ENCODE measurements at regions not wholly inside any gene's neighbourhood (a gene's known extent, or its start where the extent isn't known, plus 50 kb on each side); places are given as distances from the start of the nearest gene placed in this dataset.

DNA sequence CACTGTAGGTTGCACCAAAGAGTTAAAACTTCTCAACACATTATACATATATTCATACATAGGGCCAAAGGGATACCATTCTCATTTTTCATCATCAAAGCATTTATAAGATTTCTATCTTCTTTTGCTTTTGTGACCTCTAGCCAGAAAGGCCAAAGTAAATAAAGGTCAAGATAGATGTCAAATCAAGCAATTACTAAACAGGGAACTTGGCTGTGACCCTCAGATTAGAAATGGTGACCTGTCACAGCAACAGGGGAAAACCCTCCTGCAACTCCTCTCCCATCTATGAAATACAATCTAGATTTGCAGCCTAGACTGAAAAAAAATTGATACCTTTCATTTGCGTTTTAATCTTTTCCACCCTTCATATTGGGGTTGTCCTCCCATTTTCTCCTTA lies 225.6 kb upstream of the FAM241A start:
- Histone ChIP-seq H3K4me1 (ENCODE audit: insufficient read depth, low read length) (no peaks in the 10 kb centered on the region), H3K36me3 (ENCODE audit: insufficient read depth, low read length) (no peaks in the 10 kb centered on the region), H3K9ac (ENCODE audit: low read length) (no peak overlapping the region), H3K9me3 (ENCODE audit: low read length) (no peaks in the 10 kb centered on the region), H3K27me3 (ENCODE audit: control insufficient read depth in 1 of 2, insufficient read depth in 2 of 2, low read length in 2 of 2) (no peaks in the 10 kb centered on the region), H3K4me3 (ENCODE audit: low read depth in 1 of 2, low read length in 2 of 2) (no peak overlapping the region), H3K27ac (ENCODE audit: low read depth, low read length) (no peak overlapping the region)

DNA sequence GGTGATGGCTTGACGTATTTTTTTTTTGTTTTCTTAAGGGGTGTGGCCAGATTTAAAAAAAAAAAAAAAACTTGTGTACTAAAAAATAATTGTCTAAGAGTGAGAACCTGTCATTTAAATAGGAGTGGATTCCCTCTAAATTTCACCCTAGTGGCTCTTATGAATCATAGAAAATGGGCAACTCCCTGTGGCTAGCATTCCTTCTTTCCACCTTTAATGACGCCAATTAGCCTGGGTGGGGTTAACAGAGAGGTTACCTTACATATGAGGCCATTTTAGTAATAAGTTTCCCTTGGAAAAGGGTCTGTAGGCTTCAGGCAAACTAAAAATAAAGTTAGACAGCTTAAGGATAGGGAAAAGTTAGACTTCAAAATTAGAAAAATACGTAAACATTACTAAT lies 223.5 kb upstream of the FAM241A start:
- Histone ChIP-seq H3K9ac (ENCODE audit: low read length) (no peak overlapping the region), H3K27ac (ENCODE audit: low read depth, low read length) (no peak overlapping the region)

DNA sequence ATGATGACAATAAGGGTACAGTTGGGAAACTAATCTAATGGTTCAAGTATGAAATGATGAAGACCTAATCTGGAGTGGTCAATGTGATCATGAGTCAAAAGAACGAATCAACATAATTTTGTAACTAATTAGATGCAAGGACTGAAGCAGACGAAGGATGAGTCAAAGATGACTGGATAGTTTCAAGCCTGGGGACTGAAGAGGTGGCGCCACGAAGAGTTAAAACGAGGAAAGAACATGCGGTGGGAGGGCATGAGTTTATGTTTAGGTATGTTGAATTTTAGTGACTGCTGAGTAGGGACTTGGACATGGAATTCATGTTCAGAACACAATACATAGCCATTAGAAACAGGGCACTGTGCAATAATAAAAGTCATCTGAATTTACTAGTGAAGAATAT lies 221.5 kb upstream of the FAM241A start:
- no peak overlapping the region for H3K4me3 ChIP-seq (ENCODE audit: low read depth in 1 of 2, low read length in 2 of 2)

More for the DNA sequence above, 223.5 kb upstream of the FAM241A start:
- Histone ChIP-seq H3K9me3 (ENCODE audit: low read length) (no peaks in the 10 kb centered on the region), H3K4me1 (ENCODE audit: insufficient read depth, low read length) (no peaks in the 10 kb centered on the region), H3K36me3 (ENCODE audit: insufficient read depth, low read length) (no peaks in the 10 kb centered on the region), H3K4me3 (ENCODE audit: low read depth in 1 of 2, low read length in 2 of 2) (no peak overlapping the region), H3K27me3 (ENCODE audit: control insufficient read depth in 1 of 2, insufficient read depth in 2 of 2, low read length in 2 of 2) (no peaks in the 10 kb centered on the region)

GRCh38 chr4:111924696-111925095 lies 220.6 kb upstream of the FAM241A start:
- Histone ChIP-seq H3K9me3 (ENCODE audit: low read length) (no peaks in the 10 kb centered on the region), H3K27me3 (ENCODE audit: control insufficient read depth in 1 of 2, insufficient read depth in 2 of 2, low read length in 2 of 2) (no peaks in the 10 kb centered on the region), H3K4me3 (ENCODE audit: low read depth in 1 of 2, low read length in 2 of 2) (no peak overlapping the region), H3K9ac (ENCODE audit: low read length) (no peak overlapping the region), H3K4me1 (ENCODE audit: insufficient read depth, low read length) (no peaks in the 10 kb centered on the region), H3K36me3 (ENCODE audit: insufficient read depth, low read length) (no peaks in the 10 kb centered on the region), H3K27ac (ENCODE audit: low read depth, low read length) (no peak overlapping the region)

More for the DNA sequence above, 221.5 kb upstream of the FAM241A start:
- no peak overlapping the region for H3K27ac ChIP-seq (ENCODE audit: low read depth, low read length)
- H3K4me1 ChIP-seq (ENCODE audit: insufficient read depth, low read length), result no peaks in the 10 kb centered on the region
- no peaks in the 10 kb centered on the region for H3K27me3 ChIP-seq (ENCODE audit: control insufficient read depth in 1 of 2, insufficient read depth in 2 of 2, low read length in 2 of 2)
- no peaks in the 10 kb centered on the region for H3K36me3 ChIP-seq (ENCODE audit: insufficient read depth, low read length)
- no peak overlapping the region for H3K9ac ChIP-seq (ENCODE audit: low read length)
- no peaks in the 10 kb centered on the region for H3K9me3 ChIP-seq (ENCODE audit: low read length)

DNA sequence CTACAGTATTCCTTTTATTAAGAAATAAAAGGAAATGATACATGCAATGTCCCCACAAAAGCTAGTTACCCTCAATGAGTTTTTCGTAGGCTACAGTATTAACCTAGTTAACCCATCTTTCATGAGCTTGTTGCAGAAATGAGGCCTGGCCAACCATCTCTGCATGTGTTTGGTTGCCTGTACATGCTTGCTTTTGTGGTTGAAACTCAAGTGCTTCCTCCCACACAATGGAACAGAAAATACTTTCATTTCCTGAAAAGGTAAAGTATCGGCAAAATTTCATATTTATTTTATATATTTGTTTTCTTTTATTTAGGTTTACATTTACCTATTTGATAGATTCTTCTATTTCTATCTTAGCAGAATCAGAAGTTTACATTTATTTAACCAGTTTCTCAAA lies 214.6 kb upstream of the FAM241A start:
- Histone ChIP-seq H3K4me1 (ENCODE audit: insufficient read depth, low read length) (no peaks in the 10 kb centered on the region), H3K9ac (ENCODE audit: low read length) (no peak overlapping the region), H3K27ac (ENCODE audit: low read depth, low read length) (no peak overlapping the region), H3K9me3 (ENCODE audit: low read length) (no peaks in the 10 kb centered on the region), H3K4me3 (ENCODE audit: low read depth in 1 of 2, low read length in 2 of 2) (no peak overlapping the region), H3K27me3 (ENCODE audit: control insufficient read depth in 1 of 2, insufficient read depth in 2 of 2, low read length in 2 of 2) (no peaks in the 10 kb centered on the region), H3K36me3 (ENCODE audit: insufficient read depth, low read length) (no peaks in the 10 kb centered on the region)

DNA sequence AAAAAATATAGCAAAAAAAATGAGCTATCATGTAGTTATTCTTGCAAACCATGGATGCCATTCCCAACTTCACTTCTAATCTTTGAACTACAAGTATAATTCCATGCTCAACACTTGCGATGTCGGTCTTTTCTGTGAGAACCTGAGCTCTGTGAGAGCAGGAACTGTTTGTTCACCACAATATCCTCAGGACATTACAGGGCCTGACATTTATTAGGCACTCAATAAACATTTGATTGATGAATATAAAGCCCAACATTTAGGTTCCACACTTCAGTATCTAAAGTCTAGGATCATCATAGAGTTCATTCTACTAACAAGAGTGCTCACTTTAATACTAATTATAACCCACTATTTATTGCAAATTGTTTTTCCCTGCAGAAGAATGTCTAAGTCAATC lies 211.6 kb upstream of the FAM241A start:
- no peak overlapping the region for H3K9ac ChIP-seq (ENCODE audit: low read length)
- H3K27ac ChIP-seq (ENCODE audit: low read depth, low read length), result no peak overlapping the region
- H3K27me3 ChIP-seq (ENCODE audit: control insufficient read depth in 1 of 2, insufficient read depth in 2 of 2, low read length in 2 of 2), result no peaks in the 10 kb centered on the region
- no peaks in the 10 kb centered on the region for H3K9me3 ChIP-seq (ENCODE audit: low read length)
- no peak overlapping the region for H3K4me3 ChIP-seq (ENCODE audit: low read depth in 1 of 2, low read length in 2 of 2)
- H3K36me3 ChIP-seq (ENCODE audit: insufficient read depth, low read length), result no peaks in the 10 kb centered on the region
- no peaks in the 10 kb centered on the region for H3K4me1 ChIP-seq (ENCODE audit: insufficient read depth, low read length)

- H3K4me1 ChIP-seq (ENCODE audit: insufficient read depth, low read length), result no peaks in the 10 kb centered on the region
- no peak overlapping the region for H3K4me3 ChIP-seq (ENCODE audit: low read depth in 1 of 2, low read length in 2 of 2)
- no peak overlapping the region for H3K9ac ChIP-seq (ENCODE audit: low read length)
- H3K36me3 ChIP-seq (ENCODE audit: insufficient read depth, low read length), result no peaks in the 10 kb centered on the region
- H3K27me3 ChIP-seq (ENCODE audit: control insufficient read depth in 1 of 2, insufficient read depth in 2 of 2, low read length in 2 of 2), result no peaks in the 10 kb centered on the region
- H3K27ac ChIP-seq (ENCODE audit: low read depth, low read length), result no peak overlapping the region
- H3K9me3 ChIP-seq (ENCODE audit: low read length), result no peaks in the 10 kb centered on the region
These were observed 210.9 kb upstream of the FAM241A start for GRCh38 chr4:111934314-111934713.

DNA sequence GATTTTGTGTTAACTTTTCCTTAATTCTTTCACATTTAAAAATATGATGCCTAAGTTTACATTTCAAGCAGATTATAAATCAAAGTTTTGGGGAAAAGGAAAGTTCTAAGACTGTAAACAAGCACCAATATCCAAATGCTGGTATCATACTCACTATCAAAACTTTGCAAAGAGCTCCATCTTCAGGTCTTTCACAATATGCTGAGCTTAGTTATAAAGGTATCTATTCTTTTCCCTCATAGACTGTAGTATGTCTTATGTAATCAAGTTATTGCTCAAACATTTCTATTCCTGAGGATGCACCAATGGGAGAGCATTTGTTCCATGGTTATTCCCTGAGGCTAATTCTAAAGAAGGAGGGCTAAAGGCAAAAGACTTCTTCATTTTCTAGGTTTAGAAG lies 207.9 kb upstream of the FAM241A start:
- Histone ChIP-seq H3K27ac (ENCODE audit: low read depth, low read length) (no peak overlapping the region), H3K27me3 (ENCODE audit: control insufficient read depth in 1 of 2, insufficient read depth in 2 of 2, low read length in 2 of 2) (no peaks in the 10 kb centered on the region), H3K9ac (ENCODE audit: low read length) (no peak overlapping the region), H3K36me3 (ENCODE audit: insufficient read depth, low read length) (no peaks in the 10 kb centered on the region), H3K9me3 (ENCODE audit: low read length) (no peaks in the 10 kb centered on the region), H3K4me3 (ENCODE audit: low read depth in 1 of 2, low read length in 2 of 2) (no peak overlapping the region), H3K4me1 (ENCODE audit: insufficient read depth, low read length) (no peaks in the 10 kb centered on the region)

DNA sequence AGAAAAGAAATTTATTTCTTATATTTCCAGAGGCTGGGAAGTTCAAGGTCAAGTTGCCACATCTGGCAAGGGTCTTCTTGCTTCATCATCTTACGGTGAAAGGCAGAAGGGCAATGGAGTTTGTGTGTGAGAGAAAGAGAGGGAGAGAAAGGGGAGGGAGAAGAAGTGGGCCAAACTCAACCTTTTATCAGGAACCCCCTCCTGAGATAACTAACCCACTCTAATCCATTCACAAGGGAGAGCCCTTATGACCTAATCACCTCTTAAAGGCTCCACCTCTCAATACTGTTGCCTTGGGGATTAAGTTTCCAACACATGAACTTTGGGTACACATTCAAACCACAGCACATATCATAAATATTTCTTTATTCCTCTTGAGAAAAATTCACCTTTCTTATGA lies 203.3 kb upstream of the FAM241A start:
- no peaks in the 10 kb centered on the region for H3K9me3 ChIP-seq (ENCODE audit: low read length)
- no peak overlapping the region for H3K27ac ChIP-seq (ENCODE audit: low read depth, low read length)
- H3K4me3 ChIP-seq (ENCODE audit: low read depth in 1 of 2, low read length in 2 of 2), result no peak overlapping the region
- no peaks in the 10 kb centered on the region for H3K36me3 ChIP-seq (ENCODE audit: insufficient read depth, low read length)
- H3K27me3 ChIP-seq (ENCODE audit: control insufficient read depth in 1 of 2, insufficient read depth in 2 of 2, low read length in 2 of 2), result no peaks in the 10 kb centered on the region
- no peaks in the 10 kb centered on the region for H3K4me1 ChIP-seq (ENCODE audit: insufficient read depth, low read length)
- H3K9ac ChIP-seq (ENCODE audit: low read length), result no peak overlapping the region

DNA sequence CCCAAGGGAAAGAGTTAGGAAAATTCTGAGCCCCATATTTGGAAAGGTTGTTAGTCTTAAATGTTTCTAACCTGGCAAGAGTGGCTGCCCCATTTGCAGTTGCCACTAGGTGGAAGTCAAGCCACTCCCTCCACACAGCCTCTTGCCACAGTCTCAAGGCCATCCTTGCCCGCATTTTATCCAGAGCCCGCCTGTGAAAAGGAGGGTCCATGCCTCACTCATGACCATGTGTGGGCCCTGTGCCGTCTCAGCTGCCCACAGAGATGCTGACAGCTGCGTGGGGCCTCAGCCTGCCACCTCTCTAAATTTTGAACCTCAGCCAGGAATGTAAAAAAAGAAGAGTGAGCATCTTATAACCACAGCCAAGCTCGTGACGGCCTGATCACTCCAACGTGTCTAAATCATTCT lies 201.5 kb upstream of the FAM241A start:
- Histone ChIP-seq H3K27me3 (ENCODE audit: control insufficient read depth in 1 of 2, insufficient read depth in 2 of 2, low read length in 2 of 2) (no peaks in the 10 kb centered on the region), H3K9me3 (ENCODE audit: low read length) (no peaks in the 10 kb centered on the region), H3K4me3 (ENCODE audit: low read depth in 1 of 2, low read length in 2 of 2) (no peak overlapping the region), H3K27ac (ENCODE audit: low read depth, low read length) (no peak overlapping the region), H3K9ac (ENCODE audit: low read length) (no peak overlapping the region), H3K4me1 (ENCODE audit: insufficient read depth, low read length) (no peaks in the 10 kb centered on the region), H3K36me3 (ENCODE audit: insufficient read depth, low read length) (no peaks in the 10 kb centered on the region)

- Histone ChIP-seq H3K36me3 (ENCODE audit: insufficient read depth, low read length) (no peaks in the 10 kb centered on the region), H3K27ac (ENCODE audit: low read depth, low read length) (no peak overlapping the region), H3K4me1 (ENCODE audit: insufficient read depth, low read length) (no peaks in the 10 kb centered on the region), H3K9me3 (ENCODE audit: low read length) (no peaks in the 10 kb centered on the region), H3K27me3 (ENCODE audit: control insufficient read depth in 1 of 2, insufficient read depth in 2 of 2, low read length in 2 of 2) (no peaks in the 10 kb centered on the region), H3K9ac (ENCODE audit: low read length) (no peak overlapping the region), H3K4me3 (ENCODE audit: low read depth in 1 of 2, low read length in 2 of 2) (no peak overlapping the region)
These were observed 200.2 kb upstream of the FAM241A start for GRCh38 chr4:111945014-111945413.

DNA sequence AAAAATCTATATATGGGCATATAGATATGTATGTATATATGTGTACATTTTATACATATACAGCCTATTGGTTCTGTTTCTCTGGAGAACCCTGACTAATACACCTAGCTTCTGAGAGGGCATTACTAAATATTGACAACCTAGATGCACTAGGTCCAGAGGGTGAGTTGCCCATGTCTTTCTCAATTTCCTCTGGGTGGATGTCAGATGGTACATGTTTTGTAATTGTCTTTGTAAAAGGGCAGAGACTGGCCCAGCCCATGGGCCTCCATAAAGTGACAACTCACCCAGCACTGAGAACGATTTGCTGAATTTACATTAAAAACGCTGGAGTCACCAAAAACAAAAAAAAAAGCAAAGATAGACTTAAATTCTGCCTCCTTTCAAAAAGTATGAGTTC lies 198.5 kb upstream of the FAM241A start:
- H3K9ac ChIP-seq (ENCODE audit: low read length), result no peak overlapping the region
- no peaks in the 10 kb centered on the region for H3K27me3 ChIP-seq (ENCODE audit: control insufficient read depth in 1 of 2, insufficient read depth in 2 of 2, low read length in 2 of 2)
- H3K4me1 ChIP-seq (ENCODE audit: insufficient read depth, low read length), result no peaks in the 10 kb centered on the region
- H3K36me3 ChIP-seq (ENCODE audit: insufficient read depth, low read length), result no peaks in the 10 kb centered on the region
- H3K27ac ChIP-seq (ENCODE audit: low read depth, low read length), result no peak overlapping the region
- no peak overlapping the region for H3K4me3 ChIP-seq (ENCODE audit: low read depth in 1 of 2, low read length in 2 of 2)
- no peaks in the 10 kb centered on the region for H3K9me3 ChIP-seq (ENCODE audit: low read length)

Data from muscle layer of colon (tissue), 2 donors.